HG02885 (cell line): ENCODE measurements at regions not wholly inside any gene's neighbourhood (a gene's known extent, or its start where the extent isn't known, plus 50 kb on each side); places are given as distances from the start of the nearest gene placed in this dataset.

Experiments
- ATAC-seq: cut with Tn5 transposase; IDR thresholded peaks from one replicate; pipeline ENCODE4 v1.9.1; 2021; ENCODE audit warnings: mild to moderate bottlenecking; ENCODE audit not compliant: unreplicated experiment, poor library complexity

DNA sequence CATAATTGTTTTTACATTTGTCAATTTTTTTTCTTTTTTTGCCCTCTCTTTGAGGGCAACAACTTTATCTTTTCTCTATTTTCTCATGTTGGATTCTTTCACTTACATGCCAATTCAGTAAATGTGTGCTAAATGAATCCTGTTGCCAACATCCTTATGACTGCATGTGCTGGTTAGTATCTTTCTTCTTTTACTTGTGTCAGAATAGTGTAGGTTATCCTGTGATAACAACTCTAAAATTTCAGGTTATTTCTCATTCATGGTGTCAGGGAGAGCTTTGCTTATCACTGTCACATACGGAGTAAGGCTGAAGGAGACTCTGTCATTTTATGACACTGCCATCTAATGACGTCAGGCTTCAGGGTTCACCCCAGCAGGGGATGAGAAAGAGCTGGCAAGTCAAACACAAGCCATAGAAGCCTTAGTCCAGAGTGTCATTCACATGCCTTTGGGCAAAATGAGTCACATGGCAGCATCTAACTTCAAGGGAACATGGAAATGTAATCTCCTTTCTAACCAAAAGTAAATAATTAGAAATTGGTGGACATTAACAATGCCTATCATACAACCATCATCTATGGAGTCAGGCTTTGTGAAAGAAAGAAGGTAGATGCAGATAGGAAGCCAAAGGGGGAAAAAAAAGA, 242.5 kb upstream of the ATP2B1 start:
- ATAC-seq, result no peak

DNA sequence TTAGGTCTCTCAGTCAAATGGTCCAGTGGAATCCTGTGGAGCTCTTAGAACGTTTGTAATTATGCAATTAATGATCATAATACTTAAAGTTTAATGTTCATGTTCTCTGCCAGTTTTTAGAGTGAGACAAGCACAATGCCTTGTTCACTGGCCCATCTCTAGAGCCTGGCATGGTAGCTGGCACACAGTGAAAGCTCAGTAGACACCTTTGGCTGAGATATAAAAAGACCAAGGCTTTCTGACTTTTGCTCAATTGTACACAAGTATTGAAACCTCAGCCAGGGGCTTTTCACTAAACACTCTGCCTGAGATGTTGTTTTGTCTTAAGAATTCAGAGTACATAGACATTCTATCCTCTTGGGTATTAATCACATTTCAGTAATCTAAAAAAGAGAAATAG, 241.8 kb upstream of the ATP2B1 start:
- ATAC-seq, result peak; percentile 49

DNA sequence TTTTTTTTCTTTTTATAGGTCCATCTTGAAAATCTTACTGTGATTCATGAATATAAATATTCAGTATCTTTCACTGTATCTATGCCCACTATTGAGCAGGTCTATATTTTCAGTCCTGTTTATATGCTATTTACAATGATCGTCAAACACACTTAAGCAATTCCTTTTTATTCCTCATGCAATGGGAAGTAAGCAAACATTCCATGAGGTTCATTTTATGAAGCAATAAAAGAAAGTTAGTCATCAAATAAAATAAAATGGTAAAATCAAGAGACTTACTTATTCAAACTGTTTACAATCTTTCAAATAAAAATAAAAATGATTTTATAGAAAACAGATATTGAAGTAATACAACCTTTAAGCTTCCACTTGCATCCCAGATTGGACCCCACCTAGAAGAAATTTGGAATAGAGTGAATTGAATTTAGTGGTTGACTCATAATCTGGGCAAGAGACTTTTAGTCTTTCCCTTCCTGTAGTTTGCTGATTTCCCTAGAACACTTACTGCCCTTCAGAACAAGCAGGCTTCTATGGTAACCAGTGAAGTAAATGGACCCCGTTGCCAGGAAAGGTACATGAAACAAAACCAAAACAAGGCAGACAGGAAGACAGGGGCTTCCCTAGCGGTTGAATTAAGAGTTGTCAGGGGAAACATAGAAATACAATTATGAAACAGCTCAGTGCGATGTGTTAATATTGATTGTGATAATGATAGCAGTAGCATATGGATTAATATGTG, 241.0 kb upstream of the ATP2B1 start:
- peak; percentile 89 for ATAC-seq

DNA sequence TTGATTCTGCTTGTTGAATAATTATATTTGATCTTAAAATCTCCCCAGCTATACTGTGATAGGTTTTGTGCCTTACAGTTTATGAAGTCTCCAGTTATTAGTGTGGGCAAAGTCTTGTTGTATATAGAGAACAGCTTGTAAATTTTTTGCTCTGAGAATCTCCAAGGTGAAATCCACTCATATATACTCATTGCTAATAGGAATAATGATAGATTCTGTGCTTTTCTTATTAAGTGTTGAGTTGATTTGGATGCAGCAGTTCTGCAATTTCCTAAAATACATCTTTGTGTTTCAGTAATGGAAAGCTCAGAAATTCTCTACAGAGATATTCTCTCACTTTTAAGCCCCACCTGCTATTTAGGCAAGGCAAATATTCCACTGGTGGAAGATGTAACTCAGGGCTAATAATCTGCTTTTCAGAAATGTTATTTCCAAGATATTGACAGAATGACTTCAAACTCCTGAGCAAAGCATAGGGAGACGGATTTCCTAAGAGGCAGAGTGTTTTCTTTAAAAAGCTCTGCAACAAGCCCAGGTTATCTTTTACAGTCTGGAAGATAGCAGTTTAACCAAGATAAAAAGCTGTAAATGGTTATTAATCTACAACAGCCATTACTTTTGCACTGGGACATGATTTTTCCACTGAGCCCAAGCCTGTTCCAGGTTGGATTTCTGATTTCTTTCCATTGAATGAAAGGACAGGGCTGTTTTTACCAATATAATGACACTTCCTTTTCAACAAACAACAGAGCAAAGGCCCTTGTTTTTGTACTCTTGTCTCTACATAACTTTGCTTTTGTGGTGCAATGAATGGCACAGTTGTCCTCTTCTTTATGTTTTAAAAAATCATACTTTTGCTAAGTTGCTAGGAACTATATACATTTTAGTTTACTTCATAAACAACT, 239.9 kb upstream of the ATP2B1 start:
- ATAC-seq, result no peak

DNA sequence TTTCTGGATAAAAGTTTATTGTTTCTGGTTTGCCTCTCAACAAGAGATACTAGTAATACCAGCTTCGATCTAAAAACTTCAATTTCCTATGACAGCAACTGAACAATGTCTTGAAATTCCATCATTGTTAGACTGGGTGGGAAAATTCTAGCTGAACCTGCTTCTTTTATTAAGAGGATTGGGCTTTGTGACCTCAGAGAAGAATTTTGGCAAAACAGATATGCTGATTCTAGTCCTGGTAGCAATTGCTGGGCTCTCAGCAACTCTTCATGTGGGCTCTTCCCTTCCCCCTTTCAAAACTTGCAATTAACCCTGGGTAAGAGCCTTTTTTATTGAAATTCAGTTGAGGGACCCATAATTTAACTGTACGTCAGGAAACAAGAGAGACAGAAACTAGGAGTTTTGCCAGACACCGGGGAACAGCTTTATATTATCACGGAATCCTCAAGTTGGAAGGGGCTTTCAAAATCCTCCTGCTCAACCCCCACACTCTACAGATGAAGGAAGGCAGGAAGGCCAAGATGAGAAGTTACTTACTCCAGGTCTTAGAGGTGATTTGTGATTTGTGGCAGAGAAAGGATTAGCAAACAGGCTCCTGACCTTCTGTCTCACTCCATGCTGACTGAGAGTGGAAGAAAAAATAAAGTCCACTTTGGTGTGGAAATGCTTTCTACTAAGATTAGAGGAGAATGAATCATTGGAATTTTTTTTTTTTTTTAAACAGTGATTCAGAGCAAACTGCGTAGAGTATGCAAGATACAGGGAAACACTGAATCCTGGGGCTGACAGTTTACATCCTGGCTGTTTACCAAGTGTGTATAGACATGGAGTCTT, 239.0 kb upstream of the ATP2B1 start:
- no peak for ATAC-seq

DNA sequence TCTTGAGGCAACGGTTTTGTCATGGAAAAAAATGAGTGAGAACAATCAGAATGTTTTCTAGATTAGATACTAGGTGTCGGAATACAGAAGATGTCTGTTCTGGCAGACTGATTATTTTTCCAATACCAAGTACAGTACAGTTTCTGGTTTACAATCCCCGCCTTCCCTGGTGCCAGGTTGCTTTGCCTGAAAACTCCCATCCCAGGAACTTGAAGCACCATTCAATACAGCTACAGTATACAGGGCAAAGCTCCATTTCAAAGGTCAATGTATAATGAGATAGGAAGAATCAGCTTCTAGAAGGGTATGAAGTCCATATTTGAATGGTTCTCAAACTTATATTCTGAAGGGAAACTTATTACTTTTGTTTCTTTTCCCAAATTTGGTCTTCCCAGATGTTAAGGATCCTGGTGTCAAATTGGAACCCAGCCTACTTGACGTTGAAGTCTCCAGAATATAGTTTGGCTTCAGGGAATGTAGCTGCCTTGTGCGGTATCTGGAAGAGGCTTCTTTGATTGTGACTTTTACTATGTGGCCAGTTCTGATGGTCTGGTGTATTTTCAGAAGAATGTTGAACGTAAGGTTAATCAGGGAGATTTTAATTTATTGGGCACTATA, 238.0 kb upstream of the ATP2B1 start:
- no peak for ATAC-seq

DNA sequence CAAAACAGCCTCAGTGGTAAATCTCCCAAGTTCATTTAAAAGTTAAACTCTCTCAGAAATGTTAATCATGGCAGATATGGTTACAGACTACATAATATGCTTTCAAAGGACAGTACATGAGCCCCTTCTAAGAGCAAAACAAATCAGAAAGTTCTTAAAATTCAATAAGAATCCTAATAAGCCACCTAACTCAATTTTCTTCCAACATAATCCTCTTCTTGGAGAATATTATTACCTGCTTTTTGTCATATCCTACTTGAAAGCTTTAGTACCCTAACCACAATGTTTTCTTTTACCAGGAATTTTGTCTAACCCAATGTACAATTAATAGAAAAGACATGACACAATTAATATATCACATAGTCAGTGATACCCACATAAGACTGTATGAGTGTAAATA, 236.5 kb upstream of the ATP2B1 start:
- no peak for ATAC-seq

DNA sequence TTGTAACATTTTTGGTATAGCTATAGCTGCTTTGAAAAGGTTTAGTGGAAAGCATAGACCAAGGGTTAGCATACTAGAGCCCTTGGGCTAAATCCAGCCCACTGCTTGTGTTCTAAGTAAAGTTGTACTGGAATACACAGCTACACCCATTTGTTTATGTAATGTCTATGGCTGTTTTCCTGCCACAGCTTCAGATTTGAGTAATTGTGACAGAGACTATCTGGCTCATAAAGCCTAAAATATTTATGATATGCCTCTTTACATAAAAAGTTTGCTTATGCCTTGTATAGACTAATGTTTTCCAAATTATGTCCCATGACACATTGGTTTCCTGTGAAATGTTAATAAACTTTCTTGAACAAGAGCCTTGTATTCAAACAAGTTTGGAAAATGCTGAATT, 234.8 kb upstream of the ATP2B1 start:
- ATAC-seq, result no peak

DNA sequence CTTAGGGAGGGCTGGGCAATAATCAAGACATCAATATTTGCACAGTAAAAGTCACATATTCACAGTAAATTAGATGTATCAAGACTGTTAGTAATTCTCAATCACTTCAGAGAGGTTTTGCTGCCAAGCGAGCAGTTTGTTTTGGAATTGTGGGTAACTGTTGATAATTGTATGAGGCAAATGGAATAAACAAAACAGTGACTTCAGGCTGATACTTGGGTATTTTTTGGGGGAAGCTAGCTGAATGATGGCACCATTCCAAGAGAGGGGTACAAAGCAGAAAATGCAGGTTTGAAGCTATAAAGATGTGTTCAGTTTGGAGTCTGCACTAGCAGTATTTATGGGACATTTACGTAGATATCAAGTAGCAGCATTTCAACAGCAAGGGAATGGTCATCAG, 232.8 kb upstream of the ATP2B1 start:
- ATAC-seq, result no peak

DNA sequence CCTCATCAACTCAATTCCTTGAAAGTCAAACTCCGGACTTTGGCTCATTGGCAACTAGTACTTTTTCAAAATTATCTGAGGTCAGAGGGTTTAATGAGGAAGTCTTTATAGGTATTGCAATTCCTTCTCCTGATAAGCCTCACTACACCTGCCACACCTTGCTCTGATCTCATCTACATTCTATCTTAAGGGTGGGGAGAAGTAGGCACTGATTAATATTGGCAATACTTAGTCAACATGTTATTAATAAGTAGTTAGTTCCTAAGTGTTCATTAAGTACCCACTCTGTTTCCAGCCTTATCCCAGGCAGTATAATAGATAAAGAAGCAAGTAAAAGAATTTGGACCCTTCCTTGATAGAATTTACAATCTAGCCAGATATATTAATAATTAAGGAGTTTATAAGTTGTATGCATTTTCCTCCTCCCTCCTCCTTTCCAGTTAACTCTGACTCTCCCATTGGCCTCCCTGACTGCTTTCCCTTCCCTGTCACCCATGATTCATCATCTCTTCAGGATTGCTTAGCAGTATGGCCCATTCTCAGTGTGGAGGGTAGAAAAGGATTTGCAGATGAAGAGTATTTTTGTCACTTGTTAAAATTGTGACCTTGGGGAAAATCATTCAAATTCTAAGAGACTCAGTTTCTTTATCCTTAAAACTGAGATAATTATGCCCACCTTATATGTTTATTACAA, 231.0 kb upstream of the ATP2B1 start:
- no peak for ATAC-seq

DNA sequence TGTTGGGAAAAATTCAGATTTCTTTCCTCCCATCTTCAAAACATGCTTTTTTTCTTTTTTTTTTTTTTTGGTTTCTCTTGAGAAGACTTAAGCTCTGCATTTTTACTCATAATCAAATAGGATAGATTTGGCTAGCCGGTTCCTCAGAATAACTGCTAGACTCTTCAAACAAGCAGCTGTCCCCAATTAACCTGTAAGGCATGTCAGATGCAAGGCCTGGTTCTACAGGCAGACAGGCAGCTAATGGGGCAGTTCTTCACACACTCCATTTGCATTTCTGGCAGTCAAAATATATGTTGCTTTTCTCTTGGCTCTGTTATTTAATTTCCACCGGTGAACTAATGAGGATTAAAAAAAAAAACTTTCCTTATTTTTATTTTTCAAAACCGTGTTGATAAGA, 228.0 kb upstream of the ATP2B1 start:
- no peak for ATAC-seq

DNA sequence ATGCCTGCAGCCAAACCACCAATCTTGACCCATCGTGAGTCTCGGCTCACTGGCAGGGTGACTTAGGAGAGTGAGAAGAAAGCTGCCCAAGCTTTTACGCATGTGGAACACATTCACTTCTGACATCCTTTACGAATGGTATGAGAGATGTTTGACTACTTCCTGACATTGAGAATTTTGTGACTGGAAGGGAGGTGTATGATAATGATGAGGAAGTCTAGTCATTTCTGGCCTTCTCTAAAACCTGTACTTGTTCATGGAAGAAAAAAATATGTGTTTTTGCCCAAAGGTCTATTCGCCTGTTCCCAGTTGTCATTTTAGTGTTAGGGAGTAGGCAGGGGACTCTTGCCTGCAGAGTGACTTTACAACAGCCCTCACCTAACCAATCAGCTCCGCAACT, 227.2 kb upstream of the ATP2B1 start:
- ATAC-seq, result peak; percentile 88

DNA sequence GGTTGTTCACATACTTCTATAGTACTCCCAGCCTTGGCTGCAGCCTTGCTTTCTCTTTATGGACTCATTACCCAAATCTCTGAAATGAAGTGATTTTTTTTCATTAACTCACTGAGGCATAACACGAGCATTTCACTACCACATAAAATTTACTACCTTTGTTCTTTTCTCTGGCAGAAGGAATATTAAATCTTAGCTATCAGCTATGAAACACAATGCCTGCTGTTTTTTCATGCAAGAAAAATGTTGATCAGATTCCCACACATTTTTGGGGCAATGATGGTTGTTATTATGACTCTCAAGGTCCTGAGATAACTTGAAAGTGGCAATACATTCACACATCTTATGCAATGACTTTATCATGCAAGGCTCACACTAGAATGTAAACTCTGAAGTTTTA, 225.3 kb upstream of the ATP2B1 start:
- no peak for ATAC-seq

DNA sequence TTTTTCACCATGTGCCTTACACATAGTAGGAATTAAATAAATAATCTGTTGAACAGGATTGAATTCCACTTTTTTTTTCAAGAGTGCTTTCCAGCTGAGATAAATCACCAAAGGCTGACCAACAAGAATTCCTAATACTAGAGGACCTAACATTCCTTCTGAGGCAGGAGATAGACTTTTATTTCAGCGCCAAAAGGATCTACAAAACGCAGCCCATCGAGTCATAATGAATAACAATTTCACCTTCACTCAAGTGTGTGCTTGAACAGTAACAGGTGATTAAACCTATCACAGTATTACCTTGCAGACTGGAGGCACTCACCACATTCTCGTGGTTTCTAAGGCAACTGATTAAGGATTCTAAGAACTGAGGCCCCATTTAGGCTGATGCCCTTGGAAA, 224.3 kb upstream of the ATP2B1 start:
- no peak for ATAC-seq

DNA sequence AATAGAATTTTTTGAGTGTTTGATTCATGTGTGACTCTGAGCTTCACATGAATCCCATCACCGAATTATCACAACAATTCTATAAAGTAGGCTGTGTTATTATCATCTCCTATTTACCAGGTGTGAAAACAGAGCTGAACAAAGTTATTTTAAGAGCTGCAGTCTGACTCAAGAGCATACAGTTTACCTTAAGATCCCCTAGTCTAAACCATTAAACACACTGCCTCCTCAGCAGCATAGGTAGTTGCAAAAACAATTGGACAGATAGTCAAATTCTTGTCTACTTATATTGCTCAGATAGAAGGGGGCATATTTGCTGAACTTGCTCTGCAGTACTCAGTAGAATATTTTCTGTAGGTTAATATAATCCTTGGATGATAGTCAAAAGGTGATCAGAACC, 219.8 kb upstream of the ATP2B1 start:
- ATAC-seq, result no peak

DNA sequence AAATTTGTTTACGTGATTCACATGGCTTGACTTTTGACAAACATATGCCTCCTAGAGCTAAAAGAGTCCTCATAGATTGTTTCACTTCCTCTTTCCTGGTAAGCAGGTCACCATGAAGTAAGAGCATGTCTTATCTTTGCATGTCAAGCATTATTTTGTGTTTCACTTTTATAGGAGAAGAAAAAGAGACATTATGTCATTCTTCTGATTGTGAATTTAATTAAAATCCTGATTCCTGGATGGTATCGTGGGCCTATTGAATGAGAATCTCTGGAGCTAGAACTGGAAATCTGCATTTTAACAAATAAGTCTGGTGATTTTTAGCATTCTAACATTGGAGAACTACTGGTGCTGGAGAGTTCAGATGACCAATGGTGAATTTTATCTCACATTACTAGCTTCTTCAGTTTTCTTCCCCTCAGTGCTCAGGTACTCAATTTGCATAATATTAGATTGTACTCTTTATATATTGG, 218.6 kb upstream of the ATP2B1 start:
- peak; percentile 98 for ATAC-seq

DNA sequence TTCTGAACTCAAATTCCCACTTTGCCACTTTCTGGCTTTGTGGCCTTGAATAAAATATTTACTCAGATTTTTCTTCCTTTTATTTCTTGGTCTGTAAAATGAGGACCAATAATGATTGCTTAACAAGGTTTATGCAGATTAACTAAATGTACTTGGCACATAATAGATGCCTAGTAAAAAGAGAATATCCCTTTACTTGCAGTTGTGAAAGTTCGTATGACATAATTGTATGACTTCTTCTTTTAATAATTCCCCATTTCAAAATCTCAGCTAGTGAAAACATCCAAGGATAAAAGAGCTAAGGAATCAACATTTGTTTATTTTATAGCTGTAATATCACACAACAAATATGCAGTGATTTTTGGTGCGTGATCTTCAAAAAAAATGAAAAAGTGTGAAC, 215.6 kb upstream of the ATP2B1 start:
- no peak for ATAC-seq

DNA sequence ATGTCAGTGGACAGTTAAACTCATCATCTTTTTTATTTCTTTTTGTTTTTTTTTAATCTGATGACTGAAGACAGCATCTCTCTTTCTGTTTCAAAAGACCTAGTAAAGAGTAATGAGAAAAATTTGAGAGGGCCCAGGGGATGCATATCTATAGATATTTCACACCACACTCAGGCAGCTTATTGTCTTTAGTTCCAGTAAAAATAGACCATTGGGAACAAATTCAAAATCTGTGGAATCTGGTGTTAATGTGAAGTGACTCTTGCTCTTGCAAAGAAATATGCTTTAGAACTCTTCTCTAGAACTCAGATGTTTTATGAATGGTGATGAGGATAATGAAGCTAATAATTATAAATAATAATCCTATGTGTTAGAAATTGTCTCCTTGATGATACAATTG, 214.5 kb upstream of the ATP2B1 start:
- ATAC-seq, result no peak

DNA sequence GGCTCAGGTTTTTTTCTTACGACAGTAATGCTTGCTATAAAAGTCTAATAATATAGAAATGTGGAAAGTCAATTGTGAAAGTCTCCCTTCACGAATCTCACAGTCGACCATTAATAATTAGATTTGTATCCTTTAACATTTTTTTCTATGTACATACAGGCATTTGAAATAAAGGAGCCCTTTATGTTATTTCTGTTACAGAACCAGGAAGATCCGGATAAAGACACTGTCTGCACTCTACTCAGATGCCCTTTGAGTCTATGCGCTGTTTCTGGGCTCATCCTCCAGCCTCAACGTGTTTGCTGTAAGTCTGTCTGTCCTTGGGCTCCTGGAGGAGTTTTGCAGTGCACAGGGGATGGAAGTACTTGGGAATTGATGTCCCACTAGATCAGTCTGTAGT, 212.2 kb upstream of the ATP2B1 start:
- ATAC-seq, result no peak
